HEK293 (cell line): ENCODE measurements at regions not wholly inside any gene's neighbourhood (a gene's known extent, or its start where the extent isn't known, plus 50 kb on each side); places are given as distances from the start of the nearest gene placed in this dataset.

Experiments used
- CTCF ChIA-PET: fragments of 350-600 bp; formaldehyde crosslinking; extraction: SDS; loops from one replicate; lab custom pipeline; 2021; ENCODE audit warnings: antibody characterized with exemption; lab: Yijun Ruan, JAX
- POLR2A ChIA-PET: fragments of 300-600 bp; formaldehyde crosslinking; extraction: SDS; loops from one replicate; lab custom pipeline; 2020; ENCODE audit warnings: antibody characterized with exemption, inconsistent platforms; lab: Yijun Ruan, JAX
- H3K27ac ChIP-seq: fragments of 200-500 bp; sonication (Bioruptor generic); 2 replicates; pipeline ENCODE4 v1.5.1; 2014; ENCODE audit warnings: low read depth, low read length, control low read depth, inconsistent platforms; ENCODE audit errors: extremely low read depth
- H3K36me3 ChIP-seq, 2 experiments: fragments of 200-500 bp in 1 of 2; sonication (Bioruptor generic) in 1 of 2; 1 replicate in 1 of 2; 2 replicates in 1 of 2; pipeline ENCODE4 v1.5.1; 2014 to 2017; ENCODE audit warnings: inconsistent platforms in 2 of 2, low read length in 2 of 2; ENCODE audit not compliant: control insufficient read depth in 2 of 2, insufficient read depth in 1 of 2
- H3K4me1 ChIP-seq: fragments of 200-500 bp; sonication (Bioruptor generic); 2 replicates; pipeline ENCODE4 v1.5.1; 2014; ENCODE audit warnings: mild to moderate bottlenecking, low read length, inconsistent platforms; ENCODE audit not compliant: control insufficient read depth, insufficient read depth
- H3K4me3 ChIP-seq: 2 replicates; pipeline ENCODE4 v1.5.1; 2011; ENCODE audit warnings: low read depth, mild to moderate bottlenecking, control low read depth, low read length, moderate library complexity
- H3K9me3 ChIP-seq: fragments of 200-500 bp; sonication (Bioruptor generic); 2 replicates; pipeline ENCODE4 v1.5.1; 2014; ENCODE audit warnings: low read depth, low read length, inconsistent platforms; ENCODE audit not compliant: control insufficient read depth, insufficient read depth
- BCL11B ChIP-seq: fragments of 450-650 bp; formaldehyde crosslinking; IDR thresholded peaks from 2 replicates; pipeline ENCODE4 v1.5.1; 2016; ENCODE audit warnings: low read depth, missing biosample characterization, missing genetic modification characterization
- FEZF1 ChIP-seq: fragments of 450-650 bp; formaldehyde crosslinking; IDR thresholded peaks from 2 replicates; pipeline ENCODE4 v1.5.1; 2016; ENCODE audit warnings: missing biosample characterization, missing genetic modification characterization
- GLI4 ChIP-seq: fragments of 450-650 bp; formaldehyde crosslinking; IDR thresholded peaks from 2 replicates; pipeline ENCODE4 v1.5.1; 2016; ENCODE audit warnings: missing biosample characterization, missing genetic modification characterization
- HIC1 ChIP-seq: fragments of 450-650 bp; formaldehyde crosslinking; IDR thresholded peaks from 2 replicates; pipeline ENCODE4 v1.5.1; 2016; ENCODE audit warnings: missing biosample characterization, missing genetic modification characterization
- KLF16 ChIP-seq: fragments of 450-650 bp; formaldehyde crosslinking; IDR thresholded peaks from 2 replicates; pipeline ENCODE4 v1.5.1; 2017; ENCODE audit warnings: missing biosample characterization, missing genetic modification characterization
- KLF9 ChIP-seq: fragments of 450-650 bp; formaldehyde crosslinking; IDR thresholded peaks from 2 replicates; pipeline ENCODE4 v1.5.1; 2016; ENCODE audit warnings: missing biosample characterization, missing genetic modification characterization, low read depth
- OVOL3 ChIP-seq: fragments of 450-650 bp; formaldehyde crosslinking; IDR thresholded peaks from 2 replicates; pipeline ENCODE4 v1.5.1; 2016; ENCODE audit warnings: missing biosample characterization, missing genetic modification characterization
- PBX3 ChIP-seq: sonication (generic); formaldehyde crosslinking; IDR thresholded peaks from 2 replicates; pipeline ENCODE4 v1.8.1; 2022; ENCODE audit warnings: mild to moderate bottlenecking, moderate library complexity, missing genetic modification reagents
- SP3 ChIP-seq: fragments of 450-650 bp; formaldehyde crosslinking; IDR thresholded peaks from 2 replicates; pipeline ENCODE4 v1.5.1; 2016; ENCODE audit warnings: missing biosample characterization, missing genetic modification characterization
- YY1 ChIP-seq: fragments of 450-650 bp; formaldehyde crosslinking; IDR thresholded peaks from 2 replicates; pipeline ENCODE4 v1.5.1; 2018; ENCODE audit warnings: missing biosample characterization, missing genetic modification characterization
- ZBTB10 ChIP-seq: fragments of 450-650 bp; formaldehyde crosslinking; IDR thresholded peaks from 2 replicates; pipeline ENCODE4 v1.5.1; 2016; ENCODE audit warnings: missing biosample characterization, missing genetic modification characterization
- ZBTB17 ChIP-seq: fragments of 450-650 bp; formaldehyde crosslinking; IDR thresholded peaks from 2 replicates; pipeline ENCODE4 v1.5.1; 2016; ENCODE audit warnings: missing biosample characterization, missing genetic modification characterization
- ZBTB44 ChIP-seq: fragments of 450-650 bp; IDR thresholded peaks from 2 replicates; pipeline ENCODE4 v1.5.1; 2018; ENCODE audit warnings: missing biosample characterization, mild to moderate bottlenecking, missing genetic modification characterization
- ZFP3 ChIP-seq: fragments of 450-650 bp; formaldehyde crosslinking; IDR thresholded peaks from 2 replicates; pipeline ENCODE4 v1.5.1; 2016; ENCODE audit warnings: low read depth, missing biosample characterization, missing genetic modification characterization
- ZNF221 ChIP-seq: fragments of 450-650 bp; formaldehyde crosslinking; IDR thresholded peaks from 2 replicates; pipeline ENCODE4 v1.5.1; 2017; ENCODE audit warnings: missing biosample characterization, missing genetic modification characterization, borderline replicate concordance
- ZNF248 ChIP-seq: fragments of 450-650 bp; formaldehyde crosslinking; IDR thresholded peaks from 2 replicates; pipeline ENCODE4 v1.5.1; 2017; ENCODE audit warnings: missing biosample characterization, missing genetic modification characterization
- ZNF37A ChIP-seq: fragments of 450-650 bp; IDR thresholded peaks from 2 replicates; pipeline ENCODE4 v1.5.1; 2018; ENCODE audit warnings: missing biosample characterization, missing genetic modification characterization
- ZNF518A ChIP-seq: fragments of 450-650 bp; formaldehyde crosslinking; conservative IDR thresholded peaks from 2 replicates; pipeline ENCODE4 v1.5.1; 2016; ENCODE audit warnings: low read depth, missing biosample characterization, missing genetic modification characterization
- ZNF561 ChIP-seq: fragments of 450-650 bp; IDR thresholded peaks from 2 replicates; pipeline ENCODE4 v1.5.1; 2018; ENCODE audit warnings: missing biosample characterization, missing genetic modification characterization, borderline replicate concordance
- ZNF747 ChIP-seq: fragments of 450-650 bp; formaldehyde crosslinking; IDR thresholded peaks from 2 replicates; pipeline ENCODE4 v1.5.1; 2016; ENCODE audit warnings: missing biosample characterization, missing genetic modification characterization
- ZNF768 ChIP-seq: fragments of 450-650 bp; formaldehyde crosslinking; IDR thresholded peaks from 2 replicates; pipeline ENCODE4 v1.5.1; 2018; ENCODE audit warnings: missing biosample characterization, mild to moderate bottlenecking, missing genetic modification characterization
- ZNF791 ChIP-seq: fragments of 450-650 bp; formaldehyde crosslinking; IDR thresholded peaks from 2 replicates; pipeline ENCODE4 v1.5.1; 2016; ENCODE audit warnings: missing biosample characterization, missing genetic modification characterization

- Histone ChIP-seq H3K9me3 (no peaks in the 10 kb centered on the region), H3K4me3 (no peak overlapping the region), H3K36me3 (no peaks in the 10 kb centered on the region), H3K4me1 (no peaks in the 10 kb centered on the region), H3K27ac (no peak overlapping the region)
- no peak for TF ChIP-seq ZNF518A
- TF ChIP-seq ZFP3 (tag by site-specific recombination), result no peak
- no peak for TF ChIP-seq OVOL3
- no peak for TF ChIP-seq ZNF791 (tag by site-specific recombination)
- no peak for TF ChIP-seq KLF16
- no peak for TF ChIP-seq PBX3 (CRISPR knock-in tag)
- no peak for TF ChIP-seq FEZF1 (tag by site-specific recombination)
- TF ChIP-seq SP3 (tag by site-specific recombination), result no peak
- TF ChIP-seq HIC1, result no peak
- TF ChIP-seq ZNF248 (tag by site-specific recombination), result no peak
- no peak for TF ChIP-seq ZNF221 (tag by site-specific recombination)
- TF ChIP-seq BCL11B (tag by site-specific recombination), result no peak
- no peak for TF ChIP-seq ZBTB17 (tag by site-specific recombination)
- POLR2A ChIA-PET, result no interaction called here
- CTCF ChIA-PET, result no interaction called here
Measured at GRCh38 chr3:72459588-72459987, 388.7 kb downstream of the SHQ1 start.

GRCh38 chr3:72458375-72458774, 389.9 kb downstream of the SHQ1 start:
- H3K27ac ChIP-seq, result no peak overlapping the region
- H3K4me1 ChIP-seq, result no peaks in the 10 kb centered on the region
- H3K36me3 ChIP-seq, result no peaks in the 10 kb centered on the region
- H3K9me3 ChIP-seq, result no peaks in the 10 kb centered on the region
- H3K4me3 ChIP-seq, result no peak overlapping the region
- CTCF ChIA-PET, result interaction anchor here (0.6 kb wide), 1 partner anchor 9 kb away, joined by 3 read pairs; no protein-coding TSS in a partner anchor
- POLR2A ChIA-PET, result no interaction called here
- TF ChIP-seq ZNF768, result no peak
- no peak for TF ChIP-seq GLI4
- no peak for TF ChIP-seq HIC1
- no peak for TF ChIP-seq ZBTB10 (tag by site-specific recombination)
- TF ChIP-seq KLF9, result no peak
- TF ChIP-seq ZBTB44 (tag by site-specific recombination), result no peak
- TF ChIP-seq YY1 (tag by site-specific recombination), result no peak
- no peak for TF ChIP-seq ZNF37A (tag by site-specific recombination)
- TF ChIP-seq ZNF747 (tag by site-specific recombination), result no peak
- no peak for TF ChIP-seq ZNF561
